ENCODE measurements at regions not wholly inside any gene's neighbourhood (a gene's known extent, or its start where the extent isn't known, plus 50 kb on each side); places are given as distances from the start of the nearest gene placed in this dataset.
"Not testable (repeated sequence)": the region's sequence is repeated elsewhere in the genome, so short reads cannot be mapped to it uniquely, and the experiment has no call there.

- not testable (repeated sequence) for DNase-seq (ENCODE audit: low spot score)
Measured at GRCh38 chr11:116667318-116667717, 105.5 kb downstream of the BUD13 start.

- DNase-seq (ENCODE audit: low spot score): not testable (repeated sequence)
Measured at GRCh38 chr11:116666673-116667249, 106.0 kb downstream of the BUD13 start.

DNA sequence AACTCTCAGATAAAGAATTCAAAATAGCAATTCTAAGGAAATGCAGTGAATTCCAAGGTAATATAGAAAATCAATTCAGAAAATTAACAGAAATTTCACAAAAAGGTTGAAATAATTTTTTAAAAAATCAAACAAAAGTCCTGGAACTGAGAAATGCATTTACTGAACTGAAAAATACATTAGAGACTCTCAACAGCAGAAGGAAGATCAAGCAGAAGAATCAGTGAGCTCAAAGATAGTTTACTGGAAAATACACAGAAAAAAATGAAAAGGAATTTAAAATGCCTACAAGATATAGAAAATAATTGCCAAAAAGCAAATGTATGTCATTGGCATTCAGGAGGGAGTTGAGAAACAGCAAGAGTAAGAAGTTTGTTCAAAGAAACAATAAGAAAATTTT, 107.3 kb downstream of the BUD13 start:
- no peak for DNase-seq (ENCODE audit: low spot score)

DNA sequence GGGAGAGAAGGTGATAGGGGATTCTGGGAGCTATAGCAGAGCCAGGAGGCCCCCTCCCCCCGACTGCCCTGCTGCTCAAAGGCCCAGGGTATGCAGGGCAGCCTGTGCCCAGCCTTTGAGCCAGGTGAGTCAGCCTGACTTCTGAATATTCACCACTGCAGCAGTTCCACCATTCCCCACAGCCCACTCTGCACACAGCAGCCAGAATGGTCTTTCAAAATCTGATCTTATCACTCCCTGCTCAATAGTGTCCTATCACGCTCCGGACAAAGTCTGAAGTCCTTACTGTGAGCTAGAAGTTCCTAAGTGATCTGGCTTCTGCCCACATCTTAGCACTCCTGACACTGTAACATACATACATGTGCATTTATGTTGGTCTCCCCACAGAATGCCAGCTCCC, 111.7 kb downstream of the BUD13 start:
- DNase-seq (ENCODE audit: low spot score): no peak

GRCh38 chr11:116660011-116660410, 112.8 kb downstream of the BUD13 start:
- DNase-seq (ENCODE audit: low spot score): no peak

- DNase-seq (ENCODE audit: low spot score): no peak
Measured at GRCh38 chr11:116658876-116659535, 113.8 kb downstream of the BUD13 start.

GRCh38 chr11:116657842-116658825, 114.7 kb downstream of the BUD13 start:
- DNase-seq (ENCODE audit: low spot score): no peak

DNA sequence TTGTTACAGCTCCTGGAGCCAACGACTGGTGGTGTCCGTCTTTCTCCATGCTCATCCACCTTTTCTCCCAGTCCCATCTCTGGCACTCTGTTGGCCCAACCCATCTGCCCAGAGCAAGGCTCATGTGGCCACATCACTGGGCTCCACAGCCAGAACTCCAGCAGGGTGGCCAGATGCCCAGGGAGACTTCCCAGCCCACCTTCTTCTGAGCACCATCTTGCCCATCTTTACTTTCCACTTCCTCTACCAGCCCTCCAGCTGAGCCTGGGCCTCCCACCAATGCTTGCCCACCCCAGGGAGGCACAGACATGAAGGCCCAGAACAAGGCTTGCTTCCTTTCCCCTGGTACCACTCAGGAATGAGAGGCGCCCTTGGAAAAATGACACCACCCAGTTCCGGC, 116.8 kb downstream of the BUD13 start:
- no peak for DNase-seq (ENCODE audit: low spot score)

DNA sequence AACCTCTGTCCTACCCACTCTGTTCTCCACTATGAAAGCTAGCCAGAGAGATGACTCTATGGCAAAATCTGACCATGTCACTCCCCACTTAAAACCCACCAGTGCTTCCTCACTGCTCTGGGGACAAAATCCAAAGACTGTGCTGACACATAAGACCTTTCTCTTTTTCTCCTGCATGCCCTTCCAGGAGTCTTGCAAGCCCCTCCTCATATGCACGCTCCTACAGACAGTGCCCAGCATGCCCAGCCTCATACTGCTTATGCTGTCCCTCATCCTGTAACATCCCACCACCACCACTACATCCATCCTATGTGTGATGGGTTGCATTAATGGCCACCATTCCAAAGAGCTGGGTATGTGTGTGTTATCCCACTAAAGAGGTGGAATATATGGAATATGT, 118.3 kb downstream of the BUD13 start:
- no peak for DNase-seq (ENCODE audit: low spot score)

DNA sequence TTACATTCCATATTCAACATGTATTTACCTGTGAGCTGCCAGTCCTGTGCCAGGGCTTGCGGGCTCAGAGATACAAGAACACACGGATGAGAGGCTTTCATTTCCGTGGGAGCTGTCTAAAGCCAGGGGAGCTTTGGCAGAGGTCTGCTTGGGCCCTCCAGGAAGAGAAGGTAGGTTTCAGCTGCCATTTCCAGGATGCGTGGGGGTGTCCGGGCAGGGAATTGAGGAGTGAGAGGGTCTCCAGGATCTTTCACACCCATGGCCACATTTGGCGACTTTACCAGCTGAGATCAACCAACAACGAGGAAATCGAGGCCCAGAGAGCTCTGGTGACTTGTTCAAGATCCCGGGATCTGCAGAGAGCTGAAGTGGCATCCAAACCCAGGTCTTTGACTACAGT, 119.6 kb downstream of the BUD13 start:
- DNase-seq (ENCODE audit: low spot score): no peak

DNA sequence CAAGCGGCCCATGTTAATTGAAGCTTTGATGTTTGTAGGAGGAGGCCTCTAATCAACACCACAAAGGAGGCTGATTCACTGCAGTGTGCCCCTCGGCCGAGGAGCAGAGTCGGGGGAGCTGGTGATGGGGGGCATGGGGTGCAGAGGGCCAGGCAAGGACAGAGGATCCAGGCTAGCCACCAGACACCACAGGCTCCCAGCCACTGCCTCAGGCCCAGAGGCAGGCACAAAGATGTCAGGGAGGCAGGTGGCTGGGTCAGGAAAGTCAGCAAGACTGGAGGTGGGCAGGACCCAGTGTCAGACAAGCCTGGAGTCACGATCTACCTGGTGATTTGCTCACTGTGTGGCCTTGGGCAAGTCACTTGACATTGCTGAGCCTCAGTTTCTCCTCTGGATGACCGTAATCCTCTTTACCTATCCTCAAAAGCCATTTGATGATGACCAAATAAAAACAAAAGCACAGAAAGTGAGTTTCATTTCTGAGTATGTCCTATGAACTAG, 121.0 kb downstream of the BUD13 start:
- DNase-seq (ENCODE audit: low spot score): no peak

DNA sequence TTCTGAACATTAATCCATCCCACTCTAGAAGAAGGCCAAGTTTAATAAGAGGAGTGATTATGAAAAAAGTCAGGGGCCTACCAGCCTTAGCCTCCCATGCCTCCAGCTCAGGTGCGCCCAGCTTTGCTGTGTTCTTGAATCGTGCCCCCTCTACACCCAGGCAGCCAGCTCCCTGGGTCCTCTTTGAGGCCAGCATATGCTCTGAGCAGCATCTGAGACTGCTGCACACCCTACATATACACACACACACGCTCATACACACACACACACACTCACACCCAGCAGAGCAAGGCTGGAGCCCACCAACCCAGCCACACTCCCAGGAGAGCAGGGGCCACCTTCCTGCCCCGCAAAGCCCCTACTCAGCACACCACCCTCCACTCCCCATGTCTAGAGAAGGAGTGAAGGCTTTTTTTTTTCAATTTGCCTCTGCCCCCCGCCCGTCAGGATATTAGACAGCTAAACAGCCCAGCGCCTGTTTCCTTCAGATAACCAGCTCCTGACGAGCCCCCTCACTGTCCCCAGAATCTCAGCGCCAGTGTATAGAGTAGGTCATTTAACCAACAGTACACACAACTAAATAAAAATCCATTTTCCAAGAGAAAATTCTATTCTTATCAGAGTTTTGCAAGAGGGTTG, 121.6 kb downstream of the BUD13 start:
- no peak for DNase-seq (ENCODE audit: low spot score)

DNA sequence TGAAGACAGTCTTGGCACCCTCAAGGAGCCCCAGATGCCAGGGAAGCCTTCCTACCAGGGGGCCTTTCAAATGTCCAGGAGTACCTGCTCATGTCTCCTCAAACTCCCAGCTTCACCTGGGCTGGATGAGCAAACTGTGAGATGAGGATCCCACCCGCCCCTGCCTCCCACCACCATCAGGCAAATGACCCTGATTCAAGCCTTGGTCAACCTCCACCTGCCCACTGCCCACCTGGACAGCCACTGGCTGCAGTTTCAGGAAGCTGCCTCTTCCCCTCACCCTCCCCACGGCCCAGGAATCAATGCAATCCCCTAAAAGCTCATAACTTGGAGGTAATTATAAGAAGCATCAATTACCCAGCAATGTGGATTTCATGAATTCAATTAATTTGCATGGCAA, 122.7 kb downstream of the BUD13 start:
- no peak for DNase-seq (ENCODE audit: low spot score)

DNA sequence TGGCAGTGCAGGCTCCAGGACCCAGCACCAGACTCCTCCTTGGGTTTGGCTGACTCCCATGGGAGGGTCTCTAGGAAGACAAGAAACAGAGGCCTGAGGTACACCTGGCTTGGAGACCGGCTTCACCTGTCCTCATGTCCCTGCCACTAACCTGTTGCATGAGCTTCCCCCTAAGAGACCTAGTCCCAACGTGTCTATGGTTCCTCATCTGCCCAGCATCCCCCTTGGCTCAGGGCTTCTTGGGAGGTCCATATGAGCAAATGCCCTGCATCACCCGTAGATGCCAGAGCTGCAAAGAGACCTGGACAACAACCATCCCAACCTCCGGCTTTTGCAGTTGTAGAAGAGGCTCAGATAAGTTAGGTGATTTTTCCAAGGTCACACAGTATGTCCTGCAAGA, 123.5 kb downstream of the BUD13 start:
- no peak for DNase-seq (ENCODE audit: low spot score)

DNA sequence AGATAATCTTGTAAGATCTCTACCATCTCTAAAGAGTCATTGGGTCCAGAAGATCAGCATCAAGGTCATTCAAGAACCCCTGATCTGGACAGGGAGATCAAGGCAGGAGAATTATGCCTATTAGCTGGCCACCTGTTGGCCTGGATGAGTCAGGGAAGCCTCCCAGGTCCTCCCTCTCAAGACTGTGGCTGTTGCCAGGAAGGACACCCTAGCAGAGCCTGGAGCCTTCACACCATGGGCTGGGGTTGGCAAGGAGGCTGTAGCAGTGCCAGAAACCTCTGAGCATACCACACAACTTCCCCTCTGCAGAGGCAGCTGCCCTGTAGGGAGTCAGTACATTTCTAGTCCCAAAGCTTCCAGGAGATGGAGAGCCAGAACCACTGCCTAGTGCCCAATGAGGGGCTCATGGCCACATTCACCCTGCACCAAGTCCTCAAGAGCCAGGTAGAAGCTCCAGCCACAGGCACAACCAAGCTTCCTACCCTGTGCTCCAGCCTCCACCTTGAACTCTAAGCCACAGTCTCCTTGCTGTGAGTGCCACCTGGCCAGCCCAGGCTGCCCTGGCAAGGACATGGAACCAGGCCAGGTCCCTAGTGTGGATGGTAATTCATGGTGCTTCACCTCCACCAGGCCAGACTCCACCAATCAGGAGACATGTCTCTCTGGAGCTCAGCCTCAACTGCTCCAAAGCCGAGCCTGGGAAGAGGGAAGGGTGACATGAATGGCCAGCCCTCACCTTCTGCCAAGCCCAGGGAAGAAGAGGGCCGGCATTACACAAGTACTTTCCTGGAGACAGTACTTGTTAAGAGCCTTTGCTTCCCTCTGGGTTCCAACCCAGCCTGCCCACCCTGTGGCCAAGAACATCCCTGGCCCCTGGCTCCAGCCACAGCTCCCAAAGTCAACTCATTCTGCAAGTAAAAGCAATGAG, 124.3 kb downstream of the BUD13 start:
- DNase-seq (ENCODE audit: low spot score): no peak

GRCh38 chr11:116647305-116648080, 125.3 kb downstream of the BUD13 start:
- DNase-seq (ENCODE audit: low spot score): no peak

- DNase-seq (ENCODE audit: low spot score): no peak
Measured at GRCh38 chr11:116646191-116646590, 126.6 kb downstream of the BUD13 start.

DNA sequence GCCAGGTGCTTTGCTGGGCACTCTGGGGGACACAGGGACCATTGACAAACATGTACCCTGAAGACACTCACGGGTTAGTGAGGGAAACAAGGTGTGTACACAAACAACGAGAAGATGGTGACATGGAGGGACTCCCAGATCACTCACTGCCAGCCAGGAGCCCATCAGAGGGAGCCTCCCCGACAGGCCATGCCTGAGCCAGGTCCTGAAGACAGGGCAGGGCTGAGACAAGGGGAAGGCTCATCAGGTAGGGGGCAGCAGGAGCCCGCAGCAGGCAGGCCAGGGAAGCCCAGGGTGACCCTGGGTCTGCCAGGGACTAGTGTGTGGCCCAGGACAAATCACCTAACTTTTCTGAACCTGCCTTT, 127.9 kb downstream of the BUD13 start:
- DNase-seq (ENCODE audit: low spot score): no peak

- no peak for DNase-seq (ENCODE audit: low spot score)
Measured at GRCh38 chr11:116644201-116644940, 128.4 kb downstream of the BUD13 start.

Measured in umbilical cord (tissue), 1 donor.